ENCODE measurements at regions not wholly inside any gene's neighbourhood (a gene's known extent, or its start where the extent isn't known, plus 50 kb on each side); places are given as distances from the start of the nearest gene placed in this dataset.

DNA sequence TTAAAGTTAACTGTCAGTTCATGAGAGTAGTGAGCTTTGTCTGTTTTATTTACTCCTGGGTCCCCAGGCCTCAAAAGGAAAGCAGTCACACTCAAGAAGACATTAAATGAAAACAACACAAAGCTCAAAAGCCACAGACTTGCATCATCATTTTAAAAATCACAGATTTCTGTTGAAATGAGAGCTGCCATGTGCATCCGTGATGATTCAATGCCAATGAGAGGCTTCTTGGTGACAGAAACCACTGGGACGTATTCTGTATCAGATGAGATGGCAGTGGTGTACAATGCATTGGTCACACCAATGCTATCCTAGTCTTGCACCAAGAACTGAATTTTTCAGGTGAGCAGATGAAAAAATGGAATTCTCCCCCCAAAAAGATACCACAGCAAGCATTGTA lies 204.8 kb downstream of the ANAPC1 start:
- TF ChIP-seq, protein P1, sequence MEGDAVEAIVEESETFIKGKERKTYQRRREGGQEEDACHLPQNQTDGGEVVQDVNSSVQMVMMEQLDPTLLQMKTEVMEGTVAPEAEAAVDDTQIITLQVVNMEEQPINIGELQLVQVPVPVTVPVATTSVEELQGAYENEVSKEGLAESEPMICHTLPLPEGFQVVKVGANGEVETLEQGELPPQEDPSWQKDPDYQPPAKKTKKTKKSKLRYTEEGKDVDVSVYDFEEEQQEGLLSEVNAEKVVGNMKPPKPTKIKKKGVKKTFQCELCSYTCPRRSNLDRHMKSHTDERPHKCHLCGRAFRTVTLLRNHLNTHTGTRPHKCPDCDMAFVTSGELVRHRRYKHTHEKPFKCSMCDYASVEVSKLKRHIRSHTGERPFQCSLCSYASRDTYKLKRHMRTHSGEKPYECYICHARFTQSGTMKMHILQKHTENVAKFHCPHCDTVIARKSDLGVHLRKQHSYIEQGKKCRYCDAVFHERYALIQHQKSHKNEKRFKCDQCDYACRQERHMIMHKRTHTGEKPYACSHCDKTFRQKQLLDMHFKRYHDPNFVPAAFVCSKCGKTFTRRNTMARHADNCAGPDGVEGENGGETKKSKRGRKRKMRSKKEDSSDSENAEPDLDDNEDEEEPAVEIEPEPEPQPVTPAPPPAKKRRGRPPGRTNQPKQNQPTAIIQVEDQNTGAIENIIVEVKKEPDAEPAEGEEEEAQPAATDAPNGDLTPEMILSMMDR (conservative IDR thresholded peaks at IDR 0.05) = no peak
- TF ChIP-seq ZFX (IDR thresholded peaks at IDR 0.05) = no peak
